D721Med (cell line): ENCODE measurements at regions not wholly inside any gene's neighbourhood (a gene's known extent, or its start where the extent isn't known, plus 50 kb on each side); places are given as distances from the start of the nearest gene placed in this dataset.

Experiments used
- DNase-seq: peaks from one replicate; pipeline ENCODE4 v3.0.0; 2011; ENCODE audit warnings: low spot score; ENCODE audit not compliant: insufficient read length
- FAIRE-seq: peaks from 2 replicates; lab custom pipeline; 2011; peaks lifted over from hg19 to GRCh38; lab: Jason Lieb, UNC
- CTCF ChIP-seq: IDR thresholded peaks from 2 replicates; pipeline ENCODE4 v1.5.1; 2012; ENCODE audit warnings: mild to moderate bottlenecking, control low read depth; ENCODE audit not compliant: insufficient read depth; ENCODE audit errors: missing control alignments

DNA sequence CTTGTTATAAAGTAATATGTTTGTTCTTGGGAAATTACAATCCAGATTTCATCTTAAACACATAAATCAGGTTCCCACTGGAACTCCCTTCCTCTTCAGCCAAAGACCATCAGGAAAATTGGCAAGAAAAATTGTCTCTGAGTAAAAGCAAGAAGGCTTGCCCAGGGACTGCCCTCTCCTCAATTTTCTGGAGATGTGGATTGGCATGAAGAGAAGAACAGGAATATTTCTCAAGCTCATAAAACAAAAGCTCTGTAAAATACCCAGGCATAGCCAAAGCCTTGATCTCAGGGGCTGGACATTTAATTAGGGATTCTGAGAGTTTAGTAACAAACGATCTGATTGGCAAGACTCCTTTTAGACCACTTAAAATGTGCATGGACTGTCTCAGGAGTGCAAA lies 223.4 kb downstream of the ZNF608 start:
- no peak for FAIRE-seq

DNA sequence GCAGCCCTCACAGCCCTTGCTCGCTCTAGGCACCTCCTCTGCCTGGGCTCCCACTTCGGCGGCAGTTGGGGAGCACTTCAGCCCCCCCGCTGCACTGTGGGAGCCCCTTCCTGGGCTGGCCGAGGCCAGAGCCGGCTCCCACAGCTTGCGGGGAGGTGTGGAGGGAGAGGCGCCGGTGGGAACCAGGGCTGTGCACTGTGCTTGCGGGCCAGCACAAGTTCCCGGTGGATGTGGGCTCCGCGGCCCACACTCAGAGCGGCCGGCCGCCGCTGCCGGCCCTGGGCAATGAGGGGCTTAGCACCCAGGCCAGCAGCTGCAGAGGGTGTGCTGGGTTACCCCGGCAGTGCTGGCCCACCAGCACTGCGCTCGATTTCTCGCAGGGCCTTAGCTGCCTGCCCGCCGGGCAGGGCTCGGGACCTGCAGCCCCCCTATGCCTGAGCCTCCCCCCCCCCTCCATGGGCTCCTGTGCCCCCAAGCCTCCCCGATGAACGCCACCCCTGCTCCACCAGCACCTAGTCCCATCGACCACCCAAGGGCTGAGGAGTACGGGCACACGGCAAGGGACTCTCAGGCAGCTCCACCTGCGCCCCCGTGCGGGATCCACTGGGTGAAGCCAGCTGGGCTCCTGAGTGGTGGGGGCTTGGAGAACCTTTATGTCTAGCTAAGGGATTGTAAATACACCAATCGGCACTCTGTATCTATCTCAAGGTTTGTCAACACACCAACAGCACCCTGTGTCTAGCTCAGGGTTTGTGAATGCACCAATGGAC lies 224.8 kb downstream of the ZNF608 start:
- FAIRE-seq (no peak), DNase-seq (no peak)
- no peak for TF ChIP-seq CTCF

More for the DNA sequence above, 223.4 kb downstream of the ZNF608 start:
- no peak for DNase-seq
- no peak for TF ChIP-seq CTCF

DNA sequence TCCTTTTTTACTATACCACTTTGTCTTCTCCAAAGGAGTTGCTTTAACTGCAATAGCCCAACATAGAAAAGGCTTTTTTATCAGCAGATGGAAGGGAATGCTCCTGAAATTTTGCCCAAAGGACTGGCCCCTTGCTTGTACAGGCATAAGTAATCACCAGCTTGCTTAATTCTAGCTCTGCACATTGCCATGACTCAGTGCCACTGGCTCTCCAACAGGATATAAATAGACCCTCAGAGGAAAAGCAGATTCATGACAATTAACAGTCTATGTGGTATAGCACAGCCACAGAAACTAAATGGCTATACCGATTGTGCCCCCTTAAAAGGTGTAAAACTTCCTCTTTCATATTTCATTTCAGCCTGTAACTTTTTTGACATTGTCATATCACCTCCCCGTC lies 227.0 kb downstream of the ZNF608 start:
- TF ChIP-seq CTCF: no peak

DNA sequence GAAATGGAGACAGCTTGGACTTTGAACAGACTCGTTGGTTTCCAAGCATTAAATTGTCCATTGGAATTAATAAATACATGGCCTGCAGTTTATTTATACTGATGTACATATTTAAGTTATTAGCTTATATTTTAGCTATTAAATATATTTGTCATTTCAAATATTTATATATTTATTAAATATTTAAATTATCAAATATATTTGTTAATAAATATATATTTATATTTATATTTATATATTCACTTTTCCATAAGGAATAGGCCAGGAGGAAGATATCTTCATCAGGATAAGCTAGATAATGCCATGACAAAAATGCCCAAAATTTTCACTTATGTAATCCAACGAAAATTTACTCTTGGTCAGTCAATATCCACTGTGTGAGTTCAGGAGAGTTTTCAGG lies 229.9 kb downstream of the ZNF608 start:
- TF ChIP-seq CTCF: no peak
- DNase-seq: no peak
- FAIRE-seq: no peak

More for the DNA sequence above, 227.0 kb downstream of the ZNF608 start:
- FAIRE-seq: no peak
- no peak for DNase-seq

- FAIRE-seq (no peak), DNase-seq (no peak)
Measured at GRCh38 chr5:124515497-124516245, 230.8 kb downstream of the ZNF608 start.

DNA sequence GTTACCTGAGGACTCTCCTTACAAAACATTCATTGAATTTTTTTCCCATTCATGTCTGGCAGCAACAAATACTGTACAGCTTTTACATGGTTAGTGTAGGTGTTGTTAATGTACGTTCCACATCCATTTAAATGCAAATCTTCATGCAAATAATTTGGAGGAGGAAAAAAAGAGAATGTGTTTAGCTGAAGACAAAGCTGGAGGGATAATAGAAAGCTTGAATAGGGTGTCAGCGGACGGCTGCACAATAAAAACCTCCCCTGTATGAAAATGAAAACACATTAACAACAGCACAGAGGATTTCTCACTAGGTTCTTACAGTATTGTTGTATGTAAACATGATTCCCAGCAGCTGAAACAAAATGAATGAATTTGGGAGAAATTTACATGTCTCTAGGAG lies 231.5 kb downstream of the ZNF608 start:
- DNase-seq (no peak), FAIRE-seq (no peak)
- no peak for TF ChIP-seq CTCF

More at GRCh38 chr5:124515497-124516245, 230.8 kb downstream of the ZNF608 start:
- no peak for TF ChIP-seq CTCF
